ENCODE measurements at regions not wholly inside any gene's neighbourhood (a gene's known extent, or its start where the extent isn't known, plus 50 kb on each side); places are given as distances from the start of the nearest gene placed in this dataset.

- TF ChIP-seq ZNF558 (CRISPR knock-in tag; IDR thresholded peaks at IDR 0.05; ENCODE audit: borderline replicate concordance), result no peak
- no peak for TF ChIP-seq ZSCAN5A (CRISPR knock-in tag; IDR thresholded peaks at IDR 0.05; ENCODE audit: borderline replicate concordance)
- no peak for TF ChIP-seq ZNF720 (CRISPR knock-in tag; IDR thresholded peaks at IDR 0.05)
- TF ChIP-seq RBAK (CRISPR knock-in tag; IDR thresholded peaks at IDR 0.05), result no peak
- no peak for TF ChIP-seq EHMT2 (IDR thresholded peaks at IDR 0.05; ENCODE audit: borderline replicate concordance, low read depth, low read length)
- no peak for TF ChIP-seq SYNCRIP (IDR thresholded peaks at IDR 0.05; ENCODE audit: insufficient read depth, low read depth, low read length)
- no peak for TF ChIP-seq CTCF (CRISPR knock-in tag; IDR thresholded peaks at IDR 0.05)
- no peak for TF ChIP-seq MATR3 (CRISPR knock-in tag; IDR thresholded peaks at IDR 0.05)
- TF ChIP-seq POLR2A (IDR thresholded peaks at IDR 0.05; ENCODE audit: insufficient read depth in 1 of 2, low read depth in 2 of 2, low read length in 2 of 2), result no peak
Measured at GRCh38 chr6:15066089-15066758, 179.6 kb upstream of the JARID2 start.

All from HepG2 (cell line).